HG03060 (cell line): ENCODE measurements at regions not wholly inside any gene's neighbourhood (a gene's known extent, or its start where the extent isn't known, plus 50 kb on each side); places are given as distances from the start of the nearest gene placed in this dataset.

ENCODE experiments used
- ATAC-seq: cut with Tn5 transposase; IDR thresholded peaks from one replicate; pipeline ENCODE4 v1.9.1; 2021; ENCODE audit warnings: low read depth, moderate number of reproducible peaks; ENCODE audit not compliant: unreplicated experiment

- no peak for ATAC-seq
These were observed 159.2 kb upstream of the CST7 start for GRCh38 chr20:24789877-24790276.

- no peak for ATAC-seq
These were observed 158.3 kb upstream of the CST7 start for GRCh38 chr20:24790746-24791283.

GRCh38 chr20:24791953-24792352, 157.1 kb upstream of the CST7 start:
- no peak for ATAC-seq

GRCh38 chr20:24792641-24793495, 156.2 kb upstream of the CST7 start:
- no peak for ATAC-seq

- ATAC-seq = no peak
These were observed 153.6 kb upstream of the CST7 start for GRCh38 chr20:24795436-24795835.

- ATAC-seq = no peak
These were observed 152.8 kb upstream of the CST7 start for GRCh38 chr20:24796236-24796635.

- no peak for ATAC-seq
These were observed 152.0 kb upstream of the CST7 start for GRCh38 chr20:24797113-24797512.

GRCh38 chr20:24797745-24798655, 151.1 kb upstream of the CST7 start:
- no peak for ATAC-seq

GRCh38 chr20:24798930-24799705, 150.0 kb upstream of the CST7 start:
- ATAC-seq = no peak

- ATAC-seq = no peak
These were observed 149.0 kb upstream of the CST7 start for GRCh38 chr20:24799971-24800580.

- ATAC-seq = no peak
These were observed 146.7 kb upstream of the CST7 start for GRCh38 chr20:24802286-24802820.

- ATAC-seq = no peak
These were observed 144.4 kb upstream of the CST7 start for GRCh38 chr20:24804481-24805206.

GRCh38 chr20:24805456-24806238, 143.4 kb upstream of the CST7 start:
- ATAC-seq = no peak

- ATAC-seq = no peak
These were observed 142.1 kb upstream of the CST7 start for GRCh38 chr20:24806705-24807676.

- ATAC-seq = no peak
These were observed 140.5 kb upstream of the CST7 start for GRCh38 chr20:24808616-24809015.

- ATAC-seq = no peak
These were observed 139.5 kb upstream of the CST7 start for GRCh38 chr20:24809606-24810005.
